Prostate gland (tissue), 2 donors: ENCODE measurements at regions not wholly inside any gene's neighbourhood (a gene's known extent, or its start where the extent isn't known, plus 50 kb on each side); places are given as distances from the start of the nearest gene placed in this dataset.

Experiments
- DNase-seq: peaks from one replicate; pipeline ENCODE4 v3.0.0-alpha.2; 2019; ENCODE audit warnings: low spot score
- H3K27ac ChIP-seq, 2 donors: fragments of 200-600 bp; sonication (generic); 2 replicates each; pipeline ENCODE4 v1.5.1; 2017 to 2019
- H3K27me3 ChIP-seq: fragments of 200-600 bp; sonication (generic); replicated peaks from 2 replicates; pipeline ENCODE4 v1.5.1; 2019; ENCODE audit not compliant: insufficient read depth
- H3K36me3 ChIP-seq, 2 donors: fragments of 200-600 bp; sonication (generic); 1 replicate in 1 of 2; 2 replicates in 1 of 2; pipeline versions ENCODE4 v1.5.1 to v1.8.1; 2017 to 2019
- H3K4me1 ChIP-seq: fragments of 200-600 bp; sonication (generic); replicated peaks from 2 replicates; pipeline ENCODE4 v1.5.1; 2019
- H3K4me3 ChIP-seq, 2 donors: fragments of 200-600 bp; sonication (generic); 2 replicates each; pipeline ENCODE4 v1.5.1; 2017 to 2019
- H3K9me3 ChIP-seq: fragments of 200-600 bp; sonication (generic); 2 replicates; pipeline ENCODE4 v1.5.1; 2017
- POLR2A ChIP-seq: fragments of 450-650 bp; IDR thresholded peaks from one replicate; pipeline ENCODE4 v1.6.1; 2016; ENCODE audit warnings: antibody characterized with exemption, mild to moderate bottlenecking
- POLR2AphosphoS5 ChIP-seq: sonication (generic); formaldehyde crosslinking; IDR thresholded peaks from one replicate; pipeline ENCODE4 v1.6.1; 2017; ENCODE audit warnings: antibody characterized with exemption
- WGBS: methylation state at CpG from one replicate; pipeline ENCODE4 v1.1.5; 2018; 5-methylcytosine and 5-hydroxymethylcytosine counted together
- intact Hi-C: fragments of 100-400 bp; cut with DNase I; formaldehyde crosslinking; loops from one replicate; pipeline ENCODE4 v1.14.2; 2022
- TF ChIP-seq, protein P1 (sequence below), 4 experiments: fragments of 200-600 bp in 2 of 4; fragments of 450-650 bp in 2 of 4; sonication (generic) in 2 of 4; IDR thresholded peaks; 1 replicate in 3 of 4; 2 replicates in 1 of 4; pipeline ENCODE4 v1.5.1; 2016 to 2019; ENCODE audit warnings: antibody characterized with exemption in 4 of 4, mild to moderate bottlenecking in 2 of 4, moderate library complexity in 2 of 4

DNA sequence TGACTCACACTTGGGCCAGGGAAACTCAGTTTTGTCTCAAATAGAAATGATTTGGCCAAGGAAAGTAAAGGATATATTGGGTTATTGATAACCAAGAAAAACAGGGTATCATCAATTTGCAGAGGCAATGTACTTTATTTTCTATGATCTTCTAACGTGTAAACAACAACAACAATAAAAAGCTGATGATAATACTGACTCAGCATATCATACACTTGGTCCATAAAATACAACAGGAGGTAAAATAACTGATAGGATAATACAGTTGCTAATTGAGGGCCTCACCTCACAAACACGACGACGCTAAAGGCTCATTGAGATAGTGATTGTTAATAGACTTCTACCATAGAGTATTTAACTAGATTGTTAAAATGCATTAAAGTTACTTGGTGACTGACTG is 774.0 kb upstream of the NOVA1 start:
- TF ChIP-seq POLR2AphosphoS5 (no peak), POLR2A (no peak)
- TF ChIP-seq, protein P1, sequence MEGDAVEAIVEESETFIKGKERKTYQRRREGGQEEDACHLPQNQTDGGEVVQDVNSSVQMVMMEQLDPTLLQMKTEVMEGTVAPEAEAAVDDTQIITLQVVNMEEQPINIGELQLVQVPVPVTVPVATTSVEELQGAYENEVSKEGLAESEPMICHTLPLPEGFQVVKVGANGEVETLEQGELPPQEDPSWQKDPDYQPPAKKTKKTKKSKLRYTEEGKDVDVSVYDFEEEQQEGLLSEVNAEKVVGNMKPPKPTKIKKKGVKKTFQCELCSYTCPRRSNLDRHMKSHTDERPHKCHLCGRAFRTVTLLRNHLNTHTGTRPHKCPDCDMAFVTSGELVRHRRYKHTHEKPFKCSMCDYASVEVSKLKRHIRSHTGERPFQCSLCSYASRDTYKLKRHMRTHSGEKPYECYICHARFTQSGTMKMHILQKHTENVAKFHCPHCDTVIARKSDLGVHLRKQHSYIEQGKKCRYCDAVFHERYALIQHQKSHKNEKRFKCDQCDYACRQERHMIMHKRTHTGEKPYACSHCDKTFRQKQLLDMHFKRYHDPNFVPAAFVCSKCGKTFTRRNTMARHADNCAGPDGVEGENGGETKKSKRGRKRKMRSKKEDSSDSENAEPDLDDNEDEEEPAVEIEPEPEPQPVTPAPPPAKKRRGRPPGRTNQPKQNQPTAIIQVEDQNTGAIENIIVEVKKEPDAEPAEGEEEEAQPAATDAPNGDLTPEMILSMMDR (IDR thresholded peaks at IDR 0.05), result no peak
- no peaks in the 10 kb centered on the region for H3K4me1 ChIP-seq
- H3K36me3 ChIP-seq, result no peaks in the 10 kb centered on the region
- H3K27ac ChIP-seq, result no peak overlapping the region
- H3K4me3 ChIP-seq, result no peak overlapping the region
- intact Hi-C loops, result no loop called here
- H3K9me3 ChIP-seq, result no peaks in the 10 kb centered on the region
- WGBS, result 59% methylated on average over 4 of the region's 4 CpGs
- H3K27me3 ChIP-seq, result no peaks in the 10 kb centered on the region
- no peak for DNase-seq

DNA sequence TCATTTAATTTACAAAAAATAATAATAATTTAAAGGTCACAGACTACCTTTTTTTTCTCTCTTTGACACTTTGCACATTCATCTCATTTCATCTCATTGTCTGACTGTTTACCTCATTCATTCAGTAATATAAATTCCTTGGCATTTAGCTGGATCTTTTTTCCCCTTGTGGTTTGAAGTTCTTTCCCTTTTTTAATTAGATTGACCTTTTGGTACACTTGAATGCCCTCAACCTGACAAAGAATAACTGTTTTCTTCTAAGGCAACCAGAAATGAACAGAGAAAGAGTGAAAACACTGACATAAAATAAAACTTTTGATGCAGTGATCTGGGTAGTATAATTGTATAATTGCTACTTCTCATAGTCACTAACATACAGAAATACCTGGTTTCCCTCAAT is 774.9 kb upstream of the NOVA1 start:
- H3K27me3 ChIP-seq, result no peaks in the 10 kb centered on the region
- no peaks in the 10 kb centered on the region for H3K36me3 ChIP-seq
- no peak overlapping the region for H3K4me3 ChIP-seq
- TF ChIP-seq, protein P1 (IDR thresholded peaks at IDR 0.05), result no peak
- TF ChIP-seq POLR2A, result no peak
- no peak for TF ChIP-seq POLR2AphosphoS5
- no peak overlapping the region for H3K27ac ChIP-seq
- no peaks in the 10 kb centered on the region for H3K9me3 ChIP-seq
- DNase-seq, result no peak
- intact Hi-C loops, result no loop called here
- H3K4me1 ChIP-seq, result no peaks in the 10 kb centered on the region

DNA sequence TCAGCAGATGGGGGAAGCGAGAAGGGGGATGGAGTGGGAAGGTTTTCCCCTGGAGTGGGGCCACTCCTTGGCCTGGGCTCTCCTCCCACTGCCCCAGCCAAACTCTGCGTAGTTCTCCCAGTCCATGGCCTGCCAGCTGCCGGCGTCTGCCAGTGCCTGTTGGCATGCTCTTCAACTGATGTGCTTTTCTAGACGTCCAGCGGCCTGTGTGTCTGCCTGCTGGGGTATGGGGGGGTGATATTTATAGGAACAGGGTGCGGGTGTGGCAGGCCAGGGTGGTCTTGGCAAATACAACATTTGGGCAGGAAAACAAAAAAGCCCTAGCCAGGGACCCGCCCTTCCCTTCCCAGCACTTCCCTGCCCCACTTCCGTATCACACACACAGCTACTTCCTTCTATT is 786.3 kb upstream of the NOVA1 start:
- no peaks in the 10 kb centered on the region for H3K36me3 ChIP-seq
- H3K27ac ChIP-seq, result no peak overlapping the region
- TF ChIP-seq POLR2A, result no peak
- TF ChIP-seq POLR2AphosphoS5, result no peak
- TF ChIP-seq, protein P1 (IDR thresholded peaks at IDR 0.05), result no peak
- H3K27me3 ChIP-seq, result no peaks in the 10 kb centered on the region
- no peaks in the 10 kb centered on the region for H3K4me1 ChIP-seq
- no peaks in the 10 kb centered on the region for H3K9me3 ChIP-seq
- no peak overlapping the region for H3K4me3 ChIP-seq
- intact Hi-C loops, result no loop called here
- WGBS, result 82% methylated on average over 9 of the region's 9 CpGs
- no peak for DNase-seq

DNA sequence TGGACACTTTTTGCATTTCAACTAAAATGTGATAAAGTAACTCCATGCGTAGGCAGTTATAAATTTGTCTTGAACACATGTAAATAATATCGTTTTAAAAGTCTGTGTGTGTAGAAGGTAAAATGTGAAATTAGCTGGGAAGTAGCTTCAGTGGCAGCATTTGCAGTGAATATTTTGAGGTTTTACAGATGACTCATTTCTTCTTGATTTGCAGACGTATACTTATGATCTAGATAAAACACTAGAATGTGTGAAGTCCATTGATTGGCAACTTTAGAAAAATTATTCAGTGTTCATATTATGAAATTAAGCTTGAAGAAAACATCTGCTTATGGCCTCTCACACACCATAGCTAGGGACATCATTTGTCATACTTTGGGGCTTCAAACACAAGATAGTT is 788.6 kb upstream of the NOVA1 start:
- Histone ChIP-seq H3K27ac (no peak overlapping the region), H3K36me3 (no peaks in the 10 kb centered on the region), H3K9me3 (no peaks in the 10 kb centered on the region), H3K4me3 (no peak overlapping the region), H3K27me3 (no peaks in the 10 kb centered on the region), H3K4me1 (no peaks in the 10 kb centered on the region)
- no peak for DNase-seq
- intact Hi-C loops, result no loop called here
- 74% methylated on average over 3 of the region's 3 CpGs for WGBS
- TF ChIP-seq POLR2A (no peak), POLR2AphosphoS5 (no peak)
- TF ChIP-seq, protein P1 (IDR thresholded peaks at IDR 0.05), result no peak

DNA sequence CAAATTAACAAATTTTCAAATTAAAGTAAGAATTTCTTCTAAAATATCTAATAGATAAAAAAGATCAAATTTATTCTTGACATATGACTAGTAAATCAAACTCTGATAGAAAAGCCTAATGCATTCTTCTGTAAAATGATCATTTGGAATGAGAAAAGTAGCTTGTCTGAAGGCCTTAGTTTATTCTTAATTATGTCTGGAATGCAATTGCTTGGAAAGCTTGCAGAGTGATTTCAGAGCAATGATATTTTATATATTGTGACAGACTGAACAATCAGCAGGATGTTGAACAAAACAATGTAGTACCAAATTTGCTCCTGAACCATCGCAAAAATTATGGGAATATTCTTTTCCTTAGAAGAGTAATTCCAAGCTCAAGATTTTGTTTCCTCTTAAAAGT is 789.6 kb upstream of the NOVA1 start:
- intact Hi-C loops, result no loop called here
- H3K4me3 ChIP-seq, result no peak overlapping the region
- H3K36me3 ChIP-seq, result no peaks in the 10 kb centered on the region
- no peaks in the 10 kb centered on the region for H3K27me3 ChIP-seq
- H3K9me3 ChIP-seq, result no peaks in the 10 kb centered on the region
- no peak for TF ChIP-seq POLR2AphosphoS5
- TF ChIP-seq POLR2A, result no peak
- TF ChIP-seq, protein P1 (IDR thresholded peaks at IDR 0.05), result no peak
- no peak for DNase-seq
- H3K27ac ChIP-seq, result no peak overlapping the region
- H3K4me1 ChIP-seq, result no peaks in the 10 kb centered on the region
- 68% methylated on average over 1 of the region's 1 CpG for WGBS
